ENCODE measurements at regions not wholly inside any gene's neighbourhood (a gene's known extent, or its start where the extent isn't known, plus 50 kb on each side); places are given as distances from the start of the nearest gene placed in this dataset.

DNA sequence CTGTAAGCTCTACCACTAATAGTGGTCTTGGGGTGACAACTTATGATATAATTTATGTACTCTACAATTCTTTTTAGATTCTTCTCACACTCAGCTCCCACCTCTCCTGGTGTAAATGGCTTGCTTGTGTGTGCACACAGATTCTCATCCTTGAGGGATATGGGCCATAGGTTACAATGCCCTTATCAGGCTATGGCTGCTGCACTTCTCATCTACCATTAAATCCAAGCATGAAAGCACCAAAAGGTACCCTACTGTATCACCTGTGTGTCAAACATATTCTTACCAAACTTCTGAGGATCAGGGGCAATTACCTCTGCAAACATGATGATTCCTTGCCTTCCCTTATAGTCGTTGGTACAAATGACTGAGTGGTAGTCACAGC is 891.9 kb downstream of the SQOR start:
- DNase-seq (ENCODE audit: low read depth, low spot score): no peak
- no peak overlapping the region for H3K4me3 ChIP-seq (ENCODE audit: low read depth, low read length)
- in situ Hi-C loops (cut with HindIII; ENCODE audit: low sequenced_read_pairs): no loop called here
- TF ChIP-seq, protein P1, sequence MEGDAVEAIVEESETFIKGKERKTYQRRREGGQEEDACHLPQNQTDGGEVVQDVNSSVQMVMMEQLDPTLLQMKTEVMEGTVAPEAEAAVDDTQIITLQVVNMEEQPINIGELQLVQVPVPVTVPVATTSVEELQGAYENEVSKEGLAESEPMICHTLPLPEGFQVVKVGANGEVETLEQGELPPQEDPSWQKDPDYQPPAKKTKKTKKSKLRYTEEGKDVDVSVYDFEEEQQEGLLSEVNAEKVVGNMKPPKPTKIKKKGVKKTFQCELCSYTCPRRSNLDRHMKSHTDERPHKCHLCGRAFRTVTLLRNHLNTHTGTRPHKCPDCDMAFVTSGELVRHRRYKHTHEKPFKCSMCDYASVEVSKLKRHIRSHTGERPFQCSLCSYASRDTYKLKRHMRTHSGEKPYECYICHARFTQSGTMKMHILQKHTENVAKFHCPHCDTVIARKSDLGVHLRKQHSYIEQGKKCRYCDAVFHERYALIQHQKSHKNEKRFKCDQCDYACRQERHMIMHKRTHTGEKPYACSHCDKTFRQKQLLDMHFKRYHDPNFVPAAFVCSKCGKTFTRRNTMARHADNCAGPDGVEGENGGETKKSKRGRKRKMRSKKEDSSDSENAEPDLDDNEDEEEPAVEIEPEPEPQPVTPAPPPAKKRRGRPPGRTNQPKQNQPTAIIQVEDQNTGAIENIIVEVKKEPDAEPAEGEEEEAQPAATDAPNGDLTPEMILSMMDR (IDR thresholded peaks at IDR 0.05; ENCODE audit: low read depth, low read length): no peak

DNA sequence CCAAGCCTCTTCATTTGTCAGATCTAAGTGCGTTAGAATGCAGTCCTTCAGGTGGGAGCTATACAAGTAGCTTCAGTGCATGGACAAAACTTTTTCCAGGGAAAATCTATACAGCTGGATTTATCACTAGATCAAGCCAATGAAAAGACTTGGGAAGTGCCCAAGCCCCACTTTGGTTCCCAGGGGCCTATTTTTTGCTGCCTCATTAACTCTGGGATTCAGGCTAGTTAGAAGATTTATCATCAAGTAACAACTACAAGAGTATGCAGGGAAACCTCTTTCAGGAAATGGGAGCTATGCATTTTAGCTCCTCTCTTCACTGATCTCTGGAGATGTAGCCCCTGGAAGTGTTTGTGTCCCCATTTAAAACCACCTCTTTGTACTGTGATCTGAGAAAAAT is 908.8 kb downstream of the SQOR start:
- no peak for DNase-seq (ENCODE audit: low read depth, low spot score)
- TF ChIP-seq, protein P1 (IDR thresholded peaks at IDR 0.05; ENCODE audit: low read depth, low read length): no peak
- no peak overlapping the region for H3K4me3 ChIP-seq (ENCODE audit: low read depth, low read length)
- in situ Hi-C loops (cut with HindIII; ENCODE audit: low sequenced_read_pairs): no loop called here

DNA sequence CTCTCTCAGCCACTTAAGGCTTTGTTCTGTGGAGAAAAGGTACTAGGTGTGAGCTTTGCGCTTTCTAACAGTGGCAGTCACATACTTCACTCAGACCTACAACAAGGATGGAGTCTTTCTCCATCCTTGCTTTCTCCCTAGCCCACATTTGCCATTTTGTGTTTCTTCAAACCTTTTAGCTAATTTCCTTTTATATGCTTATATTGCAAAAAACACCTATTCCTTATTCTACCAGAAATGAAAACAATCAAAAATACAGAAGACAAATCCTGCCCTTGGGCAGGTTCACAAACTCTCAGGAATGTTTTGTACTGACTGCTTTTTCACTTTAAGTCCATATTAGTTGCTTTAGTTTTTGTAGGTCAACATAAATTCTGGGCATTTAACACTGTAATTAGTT is 914.2 kb downstream of the SQOR start:
- in situ Hi-C loops (cut with HindIII; ENCODE audit: low sequenced_read_pairs): no loop called here

DNA sequence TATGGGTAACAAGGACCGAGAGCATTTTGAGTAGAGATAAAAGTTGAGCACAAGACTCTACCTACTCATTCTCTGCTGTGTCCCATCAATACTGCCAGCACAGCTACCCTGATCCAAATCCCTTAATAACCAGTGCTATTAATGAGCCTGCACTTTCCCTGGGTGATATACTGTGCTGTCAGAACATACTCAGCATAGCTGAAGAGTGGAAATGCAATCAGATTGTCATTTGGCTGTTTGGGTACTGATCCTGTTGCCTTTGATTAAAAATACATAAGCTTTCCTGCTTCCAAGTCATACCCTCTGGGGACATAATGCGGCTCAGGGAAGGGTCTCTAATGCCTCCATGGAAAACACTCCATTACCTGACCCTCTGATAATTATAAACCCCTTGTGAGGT is 917.5 kb downstream of the SQOR start:
- no peak for DNase-seq (ENCODE audit: low read depth, low spot score)
- in situ Hi-C loops (cut with HindIII; ENCODE audit: low sequenced_read_pairs): no loop called here
- no peak overlapping the region for H3K4me3 ChIP-seq (ENCODE audit: low read depth, low read length)
- TF ChIP-seq, protein P1 (IDR thresholded peaks at IDR 0.05; ENCODE audit: low read depth, low read length): no peak

More for the DNA sequence above, 914.2 kb downstream of the SQOR start:
- H3K4me3 ChIP-seq (ENCODE audit: low read depth, low read length): no peak overlapping the region
- TF ChIP-seq, protein P1 (IDR thresholded peaks at IDR 0.05; ENCODE audit: low read depth, low read length): no peak
- DNase-seq (ENCODE audit: low read depth, low spot score): no peak

DNA sequence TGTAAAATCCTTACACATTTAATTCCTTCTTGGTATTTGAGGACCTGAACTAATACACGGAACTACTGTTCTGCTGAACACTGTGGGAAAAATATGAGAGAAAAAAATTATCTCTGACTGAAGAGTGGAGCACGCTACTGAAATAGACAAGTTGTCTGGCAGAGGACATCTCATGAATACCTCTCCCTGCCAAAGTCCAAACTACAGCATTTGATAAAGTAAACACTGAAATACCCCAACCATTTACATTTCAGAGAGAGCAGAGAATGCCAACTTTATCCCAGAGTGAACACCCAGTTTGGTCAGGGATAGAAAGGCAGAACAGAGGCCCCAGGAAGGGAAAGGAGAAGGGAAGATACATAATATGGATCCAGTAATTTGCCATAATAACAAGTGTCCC is 920.7 kb downstream of the SQOR start:
- no peak overlapping the region for H3K4me3 ChIP-seq (ENCODE audit: low read depth, low read length)
- no peak for DNase-seq (ENCODE audit: low read depth, low spot score)
- TF ChIP-seq, protein P1 (IDR thresholded peaks at IDR 0.05; ENCODE audit: low read depth, low read length): no peak
- in situ Hi-C loops (cut with HindIII; ENCODE audit: low sequenced_read_pairs): no loop called here

DNA sequence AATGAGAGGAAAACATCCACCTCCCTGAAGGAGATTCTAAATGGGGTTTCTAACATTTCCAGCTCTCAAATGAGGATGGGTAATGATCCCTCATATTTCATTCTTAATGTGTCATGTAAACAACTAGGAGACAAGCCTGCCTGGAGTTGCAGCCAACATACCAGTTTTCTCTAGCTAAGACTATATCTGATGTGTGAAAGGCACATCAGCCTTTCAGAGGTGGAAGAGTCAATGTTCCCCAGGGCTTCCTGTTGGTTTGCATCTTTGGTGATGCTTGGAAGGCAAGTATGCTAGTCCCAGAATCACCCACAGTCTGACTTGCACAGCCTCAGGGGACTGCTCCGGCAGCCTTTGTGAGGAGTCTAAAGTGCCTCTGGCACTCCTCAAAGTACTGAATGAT is 921.2 kb downstream of the SQOR start:
- no peak overlapping the region for H3K4me3 ChIP-seq (ENCODE audit: low read depth, low read length)
- no peak for DNase-seq (ENCODE audit: low read depth, low spot score)
- in situ Hi-C loops (cut with HindIII; ENCODE audit: low sequenced_read_pairs): no loop called here
- TF ChIP-seq, protein P1 (IDR thresholded peaks at IDR 0.05; ENCODE audit: low read depth, low read length): no peak
